Erythroblast (primary cell): ENCODE measurements at regions not wholly inside any gene's neighbourhood (a gene's known extent, or its start where the extent isn't known, plus 50 kb on each side); places are given as distances from the start of the nearest gene placed in this dataset.
"Not testable (repeated sequence)": the region's sequence is repeated elsewhere in the genome, so short reads cannot be mapped to it uniquely, and the experiment has no call there.

Experiments
- GATA1 ChIP-seq: IDR thresholded peaks from 2 replicates; pipeline ENCODE4 v1.6.1; 2011; ENCODE audit warnings: low read depth, mild to moderate bottlenecking, control low read depth, low read length, moderate library complexity
- POLR2A ChIP-seq: IDR thresholded peaks from 2 replicates; pipeline ENCODE4 v1.6.1; 2011; ENCODE audit warnings: mild to moderate bottlenecking, low read length

DNA sequence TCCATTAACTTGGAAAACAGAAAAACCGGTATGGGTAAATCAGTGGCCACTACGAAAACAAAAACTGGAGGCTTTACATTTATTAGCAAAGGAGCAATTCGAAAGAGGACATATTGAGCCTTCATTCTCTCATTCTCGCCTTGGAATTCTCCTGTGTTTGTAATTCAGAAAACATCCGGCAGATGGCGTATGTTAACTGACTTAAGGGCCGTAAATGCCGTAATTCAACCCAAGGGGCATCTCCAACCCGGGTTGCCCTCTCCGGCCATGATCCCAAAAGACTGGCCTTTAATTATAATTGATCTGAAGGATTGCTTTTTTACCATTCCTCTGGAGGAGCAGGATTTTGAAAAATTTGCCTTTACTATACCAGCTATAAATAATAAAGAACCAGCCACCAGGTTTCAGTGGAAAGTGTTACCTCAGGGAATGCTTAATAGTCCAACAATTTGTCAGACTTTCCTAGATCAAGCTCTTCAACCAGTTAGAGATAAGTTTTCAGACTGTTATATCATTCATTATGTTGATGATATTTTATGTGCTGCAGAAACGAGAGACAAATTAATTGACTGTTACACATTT, 160.9 kb downstream of the GPX5 start:
- TF ChIP-seq POLR2A, GATA1: not testable (repeated sequence)
